ENCODE measurements at regions not wholly inside any gene's neighbourhood (a gene's known extent, or its start where the extent isn't known, plus 50 kb on each side); places are given as distances from the start of the nearest gene placed in this dataset.
"Not testable (repeated sequence)": the region's sequence is repeated elsewhere in the genome, so short reads cannot be mapped to it uniquely, and the experiment has no call there.

DNA sequence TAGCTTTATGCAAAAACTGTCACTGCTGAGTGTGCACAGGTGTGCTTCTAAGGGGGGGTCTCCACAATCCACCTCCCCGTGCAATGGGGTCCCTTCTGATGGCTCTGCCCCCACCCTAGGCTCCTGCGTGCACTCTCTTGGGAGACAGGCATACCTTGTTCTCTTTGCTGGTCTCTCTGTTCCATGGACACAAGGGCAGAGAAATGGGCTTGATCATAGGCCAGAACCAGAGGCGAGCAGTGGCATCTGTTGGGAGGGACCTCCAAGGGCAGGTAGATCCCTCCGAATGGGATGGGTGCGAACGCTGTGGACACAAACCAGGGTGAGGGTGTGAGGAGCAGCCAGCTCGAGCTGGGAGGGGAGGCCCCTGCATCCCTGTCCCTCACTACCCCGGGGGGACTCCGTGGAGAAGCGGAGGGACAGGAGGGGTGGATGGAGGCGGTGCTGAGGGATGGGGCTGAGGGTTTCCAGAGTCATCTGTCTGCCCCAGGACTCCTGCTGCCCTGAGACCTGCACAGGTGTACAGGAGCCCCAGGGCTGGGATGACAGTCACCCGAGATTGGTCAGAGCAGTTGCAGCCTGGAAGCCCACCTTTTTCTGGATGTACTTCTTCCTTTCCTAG lies 175.0 kb downstream of the KLF13 start:
- H3K27ac ChIP-seq: no peak overlapping the region
- TF ChIP-seq, protein P1, sequence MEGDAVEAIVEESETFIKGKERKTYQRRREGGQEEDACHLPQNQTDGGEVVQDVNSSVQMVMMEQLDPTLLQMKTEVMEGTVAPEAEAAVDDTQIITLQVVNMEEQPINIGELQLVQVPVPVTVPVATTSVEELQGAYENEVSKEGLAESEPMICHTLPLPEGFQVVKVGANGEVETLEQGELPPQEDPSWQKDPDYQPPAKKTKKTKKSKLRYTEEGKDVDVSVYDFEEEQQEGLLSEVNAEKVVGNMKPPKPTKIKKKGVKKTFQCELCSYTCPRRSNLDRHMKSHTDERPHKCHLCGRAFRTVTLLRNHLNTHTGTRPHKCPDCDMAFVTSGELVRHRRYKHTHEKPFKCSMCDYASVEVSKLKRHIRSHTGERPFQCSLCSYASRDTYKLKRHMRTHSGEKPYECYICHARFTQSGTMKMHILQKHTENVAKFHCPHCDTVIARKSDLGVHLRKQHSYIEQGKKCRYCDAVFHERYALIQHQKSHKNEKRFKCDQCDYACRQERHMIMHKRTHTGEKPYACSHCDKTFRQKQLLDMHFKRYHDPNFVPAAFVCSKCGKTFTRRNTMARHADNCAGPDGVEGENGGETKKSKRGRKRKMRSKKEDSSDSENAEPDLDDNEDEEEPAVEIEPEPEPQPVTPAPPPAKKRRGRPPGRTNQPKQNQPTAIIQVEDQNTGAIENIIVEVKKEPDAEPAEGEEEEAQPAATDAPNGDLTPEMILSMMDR (conservative IDR thresholded peaks at IDR 0.05): no peak
- TF ChIP-seq ZFX (IDR thresholded peaks at IDR 0.05): no peak

DNA sequence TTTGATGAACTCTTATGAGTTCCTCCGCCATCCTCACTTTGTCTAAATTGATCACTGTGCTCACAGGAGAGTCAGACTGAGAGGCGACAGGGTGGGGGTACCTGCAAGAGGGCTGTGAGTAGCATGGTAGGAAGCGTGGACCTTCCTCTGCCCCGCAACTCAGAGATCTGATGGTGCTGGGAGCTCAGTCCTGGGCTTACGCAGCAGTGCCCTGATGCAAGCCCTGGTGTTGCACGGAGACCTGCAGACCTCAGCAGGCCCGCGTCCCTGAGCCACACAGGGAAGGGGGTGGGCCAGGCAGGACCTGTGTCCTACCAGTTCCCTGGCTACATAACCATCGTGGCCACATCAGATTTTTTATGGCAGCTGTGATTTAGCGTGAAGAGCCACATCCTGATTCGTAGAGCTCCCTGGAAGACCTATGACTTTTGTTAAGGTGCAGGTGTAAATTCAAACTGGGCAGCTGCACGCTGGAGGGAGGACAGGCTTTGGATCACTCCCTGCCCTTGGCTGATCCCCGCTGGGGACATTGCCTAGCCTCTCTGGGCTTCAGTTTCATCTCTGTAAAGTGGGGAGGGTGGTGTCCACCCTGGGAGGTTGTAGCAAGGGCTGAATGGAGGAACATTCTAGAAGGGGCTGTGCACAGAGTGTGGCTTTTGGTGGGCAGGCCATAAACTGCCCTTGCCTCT lies 176.1 kb downstream of the KLF13 start:
- TF ChIP-seq, protein P1 (conservative IDR thresholded peaks at IDR 0.05): no peak
- TF ChIP-seq ZFX (IDR thresholded peaks at IDR 0.05): no peak
- H3K27ac ChIP-seq: no peak overlapping the region

DNA sequence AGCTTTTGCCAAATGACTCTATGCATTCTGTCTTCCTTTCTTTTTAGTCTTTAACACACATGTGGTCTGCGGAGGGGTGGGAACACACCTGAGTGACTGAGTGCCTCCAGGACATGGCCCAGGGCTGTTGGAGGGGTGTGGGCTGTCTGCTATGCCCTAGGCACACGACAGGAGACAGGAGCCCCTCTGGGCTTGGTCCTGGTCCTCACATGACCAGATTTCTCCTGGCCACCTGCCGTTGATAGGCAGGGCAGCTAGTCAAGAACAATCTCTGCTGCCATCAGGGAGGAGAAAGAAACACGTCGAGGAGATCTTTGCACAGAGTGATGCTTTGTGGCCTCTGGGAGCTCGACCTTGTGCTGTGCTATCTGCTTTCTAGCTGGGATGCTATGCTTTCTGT lies 176.6 kb downstream of the KLF13 start:
- TF ChIP-seq, protein P1 (conservative IDR thresholded peaks at IDR 0.05): no peak
- TF ChIP-seq ZFX (IDR thresholded peaks at IDR 0.05): no peak
- H3K27ac ChIP-seq: no peak overlapping the region

DNA sequence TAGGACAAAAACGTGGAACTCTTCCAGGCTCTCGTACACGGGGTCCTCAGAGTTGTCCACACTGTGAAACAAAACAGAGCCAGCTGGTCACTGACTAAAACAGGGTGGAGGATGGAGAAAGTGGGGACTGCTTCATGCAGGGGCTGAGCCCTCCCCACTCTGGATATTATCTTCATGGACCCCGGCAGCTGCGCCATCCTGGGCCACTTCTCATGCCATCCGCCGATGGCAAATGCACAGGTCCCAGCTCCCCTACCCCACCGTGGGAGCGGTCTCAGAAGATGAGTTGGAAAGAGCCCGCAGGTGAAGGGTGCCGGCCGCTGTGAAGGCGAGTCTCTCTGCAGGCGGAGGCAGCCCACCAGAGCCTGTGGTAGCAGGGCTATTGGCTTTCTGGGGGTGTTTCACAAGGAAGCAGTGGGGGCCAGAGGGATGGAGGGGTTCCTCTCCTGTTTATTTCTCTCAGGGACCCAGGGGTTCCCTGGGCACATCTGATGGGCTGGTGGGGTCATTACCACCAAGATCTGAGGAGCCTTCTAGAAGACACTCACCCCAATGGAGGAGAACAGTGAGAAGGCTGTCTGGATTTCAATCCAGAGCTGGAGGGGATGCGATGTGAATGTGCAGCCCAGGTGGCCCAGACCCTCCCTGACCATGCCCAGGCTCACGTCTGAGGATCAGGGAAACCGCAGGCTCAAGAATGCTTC lies 177.3 kb downstream of the KLF13 start:
- no peak overlapping the region for H3K27ac ChIP-seq
- TF ChIP-seq, protein P1 (conservative IDR thresholded peaks at IDR 0.05): no peak
- no peak for TF ChIP-seq ZFX (IDR thresholded peaks at IDR 0.05)

DNA sequence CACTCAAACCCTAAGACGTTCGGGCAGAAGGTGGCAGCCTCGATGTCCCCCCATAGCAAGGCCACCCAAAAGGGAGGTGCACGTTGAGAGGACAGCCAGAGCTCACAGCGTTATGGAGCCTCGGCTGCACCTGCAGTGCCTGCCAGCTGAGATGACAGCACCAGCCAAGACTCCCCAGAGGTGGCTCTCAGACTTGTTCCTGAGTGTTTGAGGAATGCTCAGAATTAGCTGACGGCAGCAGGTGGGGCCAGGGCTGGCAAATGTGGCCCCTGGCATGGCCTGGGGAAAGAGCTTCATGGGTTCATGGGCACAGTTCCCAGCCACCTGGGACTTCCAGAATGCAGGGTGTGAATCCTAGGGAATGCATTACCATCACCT lies 177.8 kb downstream of the KLF13 start:
- no peak overlapping the region for H3K27ac ChIP-seq
- TF ChIP-seq, protein P1 (conservative IDR thresholded peaks at IDR 0.05): no peak
- TF ChIP-seq ZFX (IDR thresholded peaks at IDR 0.05): no peak

DNA sequence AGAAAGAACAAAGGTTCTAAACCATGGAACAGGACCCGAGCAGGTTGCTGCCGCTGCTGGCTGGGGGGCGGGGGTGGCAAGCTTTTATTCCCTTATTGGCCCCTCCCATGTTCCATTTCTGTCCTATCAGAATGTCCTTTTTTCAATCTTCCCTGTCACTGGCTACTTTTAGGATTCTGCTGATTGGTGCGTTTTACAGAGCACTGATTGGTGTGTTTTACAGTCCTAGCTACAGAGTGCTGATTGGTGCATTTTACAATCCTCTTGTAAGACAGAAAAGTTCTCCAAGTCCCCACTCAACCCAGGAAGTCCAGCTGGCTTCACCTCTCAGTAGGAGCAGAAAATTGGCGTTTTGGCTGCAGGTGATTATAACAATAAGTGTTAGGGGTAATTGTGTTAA lies 180.9 kb downstream of the KLF13 start:
- not testable (repeated sequence) for H3K27ac ChIP-seq

DNA sequence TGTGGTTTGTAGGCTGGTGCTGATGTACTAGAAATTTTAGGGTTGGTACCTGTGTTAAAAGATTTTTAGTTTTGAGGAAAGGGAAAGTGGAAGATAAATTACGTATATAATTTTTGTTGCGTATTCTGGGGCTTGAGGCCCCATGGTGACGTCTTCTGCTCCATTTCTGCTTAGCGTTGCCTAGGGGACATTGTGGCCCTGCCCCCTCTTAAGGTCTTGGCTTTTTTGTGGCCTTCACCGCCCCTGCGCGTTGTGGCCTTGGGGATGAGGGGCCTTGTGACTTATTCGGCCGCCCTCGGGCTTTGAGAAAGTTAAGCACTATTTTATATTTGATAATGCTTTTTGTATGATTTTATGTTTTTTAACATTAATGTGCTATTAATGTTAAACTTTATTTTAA lies 182.0 kb downstream of the KLF13 start:
- H3K27ac ChIP-seq: no peak overlapping the region
- TF ChIP-seq, protein P1 (conservative IDR thresholded peaks at IDR 0.05): no peak
- TF ChIP-seq ZFX (IDR thresholded peaks at IDR 0.05): no peak

Measured in C4-2B (cell line).